Muscle layer of duodenum (tissue), 2 donors: ENCODE measurements at regions not wholly inside any gene's neighbourhood (a gene's known extent, or its start where the extent isn't known, plus 50 kb on each side); places are given as distances from the start of the nearest gene placed in this dataset.

Experiments
- H3K27ac ChIP-seq: one replicate; pipeline ENCODE4 v1.7.0; 2013; ENCODE audit warnings: mild to moderate bottlenecking, low read length
- H3K27me3 ChIP-seq: one replicate; pipeline ENCODE4 v1.7.0; 2013; ENCODE audit warnings: low read depth, mild to moderate bottlenecking, control low read depth, low read length
- H3K36me3 ChIP-seq, 2 donors: one replicate each; pipeline ENCODE4 v1.7.0; 2013; ENCODE audit warnings: low read length in 2 of 2, control low read depth in 1 of 2, mild to moderate bottlenecking in 1 of 2; ENCODE audit not compliant: insufficient read depth in 2 of 2, control insufficient read depth in 1 of 2
- H3K4me1 ChIP-seq, 2 donors: one replicate each; pipeline ENCODE4 v1.7.0; 2013; ENCODE audit warnings: low read length in 2 of 2, mild to moderate bottlenecking in 2 of 2, control low read depth in 1 of 2, moderate library complexity in 1 of 2; ENCODE audit not compliant: insufficient read depth in 2 of 2, control insufficient read depth in 1 of 2
- H3K4me3 ChIP-seq, 2 donors: one replicate each; pipeline ENCODE4 v1.7.0; 2013; ENCODE audit warnings: low read length in 2 of 2, low read depth in 1 of 2, mild to moderate bottlenecking in 1 of 2
- H3K9me3 ChIP-seq, 2 donors: one replicate each; pipeline ENCODE4 v1.7.0; 2013; ENCODE audit warnings: low read length in 2 of 2, control low read depth in 1 of 2, mild to moderate bottlenecking in 1 of 2; ENCODE audit not compliant: control insufficient read depth in 1 of 2
- donor health status: healthy.

GRCh38 chr9:106358331-106358730, 504.6 kb upstream of the ZNF462 start:
- Histone ChIP-seq H3K4me1 (no peaks in the 10 kb centered on the region), H3K27ac (no peak overlapping the region), H3K27me3 (no peaks in the 10 kb centered on the region), H3K4me3 (no peak overlapping the region), H3K9me3 (no peaks in the 10 kb centered on the region), H3K36me3 (no peaks in the 10 kb centered on the region)

GRCh38 chr9:106376689-106377088, 486.3 kb upstream of the ZNF462 start:
- no peak overlapping the region for H3K4me3 ChIP-seq
- no peaks in the 10 kb centered on the region for H3K36me3 ChIP-seq
- H3K4me1 ChIP-seq, result no peaks in the 10 kb centered on the region
- no peak overlapping the region for H3K27ac ChIP-seq
- no peaks in the 10 kb centered on the region for H3K27me3 ChIP-seq
- H3K9me3 ChIP-seq, result peaks cover 0 to 3% of the 10 kb centered on the region in 2 donors

- no peaks in the 10 kb centered on the region for H3K36me3 ChIP-seq
Observed at GRCh38 chr9:106383072-106383471, 479.9 kb upstream of the ZNF462 start.

DNA sequence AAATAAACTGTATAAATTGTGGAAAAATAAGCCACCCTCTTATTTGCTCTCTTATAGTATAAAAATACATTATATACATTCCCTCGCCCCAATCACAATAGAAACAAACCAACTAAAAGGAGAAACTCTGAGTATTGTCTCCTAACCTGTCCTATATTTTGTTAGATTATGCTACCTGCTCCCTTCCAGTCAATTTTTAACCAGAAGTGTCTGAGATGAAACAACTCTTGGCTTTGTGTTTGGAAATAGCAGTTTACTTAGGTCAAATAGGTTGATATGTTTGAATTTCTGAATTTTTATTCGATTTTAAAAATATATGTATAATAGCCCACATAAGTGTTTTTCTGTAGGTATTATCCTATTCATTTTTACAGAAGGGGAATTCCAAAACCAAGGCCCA, 475.0 kb upstream of the ZNF462 start:
- Histone ChIP-seq H3K27ac (no peak overlapping the region), H3K4me1 (no peaks in the 10 kb centered on the region), H3K4me3 (no peak overlapping the region), H3K9me3 (no peaks in the 10 kb centered on the region), H3K36me3 (no peaks in the 10 kb centered on the region), H3K27me3 (no peaks in the 10 kb centered on the region)

More at GRCh38 chr9:106383072-106383471, 479.9 kb upstream of the ZNF462 start:
- Histone ChIP-seq H3K9me3 (no peaks in the 10 kb centered on the region), H3K4me1 (no peaks in the 10 kb centered on the region), H3K4me3 (no peak overlapping the region), H3K27me3 (no peaks in the 10 kb centered on the region), H3K27ac (no peak overlapping the region)

GRCh38 chr9:106393226-106393625, 469.7 kb upstream of the ZNF462 start:
- Histone ChIP-seq H3K9me3 (no peaks in the 10 kb centered on the region), H3K36me3 (no peaks in the 10 kb centered on the region), H3K27me3 (no peaks in the 10 kb centered on the region), H3K4me1 (no peaks in the 10 kb centered on the region), H3K27ac (no peak overlapping the region), H3K4me3 (no peak overlapping the region)

GRCh38 chr9:106400170-106400569, 462.8 kb upstream of the ZNF462 start:
- Histone ChIP-seq H3K4me3 (no peak overlapping the region), H3K36me3 (no peaks in the 10 kb centered on the region), H3K27ac (no peak overlapping the region), H3K4me1 (no peaks in the 10 kb centered on the region), H3K27me3 (no peaks in the 10 kb centered on the region), H3K9me3 (no peaks in the 10 kb centered on the region)

DNA sequence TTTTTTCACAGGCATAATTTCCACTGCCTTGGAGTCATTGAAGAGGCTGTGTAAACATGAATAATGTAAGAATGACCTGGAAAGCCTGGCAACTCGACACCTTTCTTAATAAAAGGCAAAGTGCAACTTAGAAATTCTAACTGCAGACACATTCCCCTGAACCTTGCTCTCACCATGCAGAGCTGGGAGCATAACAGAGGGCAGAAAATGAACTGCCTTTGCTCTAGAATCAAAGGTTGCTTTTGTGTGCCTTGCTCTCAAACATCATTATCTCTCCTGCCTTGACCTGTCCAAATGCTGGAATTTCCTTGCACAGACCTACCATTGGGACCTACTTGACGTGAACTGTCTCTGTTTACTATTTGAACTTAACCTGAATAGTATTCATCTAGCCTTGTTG, 462.0 kb upstream of the ZNF462 start:
- Histone ChIP-seq H3K27me3 (no peaks in the 10 kb centered on the region), H3K36me3 (no peaks in the 10 kb centered on the region), H3K4me1 (no peaks in the 10 kb centered on the region), H3K27ac (no peak overlapping the region), H3K9me3 (no peaks in the 10 kb centered on the region), H3K4me3 (no peak overlapping the region)

DNA sequence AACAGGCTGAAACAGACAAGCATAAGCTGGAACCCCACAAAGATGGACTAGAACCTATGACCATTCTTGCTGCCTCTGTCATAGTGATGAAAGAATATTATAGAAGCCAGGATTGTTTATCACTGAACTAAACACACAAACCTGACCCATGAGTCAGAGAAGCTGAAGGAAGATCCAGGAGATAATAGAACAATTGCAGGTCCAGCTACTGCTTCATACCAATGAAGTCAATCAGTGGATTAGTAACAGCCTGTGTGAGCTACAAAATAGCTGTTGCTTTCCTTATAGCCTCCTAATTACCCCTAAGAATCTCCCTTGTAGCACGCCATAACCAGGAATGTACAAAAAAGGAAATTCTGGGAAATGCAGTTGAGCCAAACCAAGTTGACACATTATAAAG, 459.9 kb upstream of the ZNF462 start:
- H3K4me1 ChIP-seq, result no peaks in the 10 kb centered on the region
- no peaks in the 10 kb centered on the region for H3K27me3 ChIP-seq
- H3K9me3 ChIP-seq, result no peaks in the 10 kb centered on the region
- no peaks in the 10 kb centered on the region for H3K36me3 ChIP-seq
- H3K4me3 ChIP-seq, result no peak overlapping the region
- no peak overlapping the region for H3K27ac ChIP-seq

- Histone ChIP-seq H3K27ac (no peak overlapping the region), H3K9me3 (no peaks in the 10 kb centered on the region), H3K4me1 (no peaks in the 10 kb centered on the region), H3K4me3 (no peak overlapping the region), H3K36me3 (no peaks in the 10 kb centered on the region), H3K27me3 (no peaks in the 10 kb centered on the region)
Observed at GRCh38 chr9:106404137-106404536, 458.8 kb upstream of the ZNF462 start.

GRCh38 chr9:106405871-106406435, 457.0 kb upstream of the ZNF462 start:
- Histone ChIP-seq H3K4me3 (no peak overlapping the region), H3K27ac (no peak overlapping the region), H3K9me3 (no peaks in the 10 kb centered on the region), H3K4me1 (no peaks in the 10 kb centered on the region), H3K27me3 (no peaks in the 10 kb centered on the region), H3K36me3 (no peaks in the 10 kb centered on the region)

DNA sequence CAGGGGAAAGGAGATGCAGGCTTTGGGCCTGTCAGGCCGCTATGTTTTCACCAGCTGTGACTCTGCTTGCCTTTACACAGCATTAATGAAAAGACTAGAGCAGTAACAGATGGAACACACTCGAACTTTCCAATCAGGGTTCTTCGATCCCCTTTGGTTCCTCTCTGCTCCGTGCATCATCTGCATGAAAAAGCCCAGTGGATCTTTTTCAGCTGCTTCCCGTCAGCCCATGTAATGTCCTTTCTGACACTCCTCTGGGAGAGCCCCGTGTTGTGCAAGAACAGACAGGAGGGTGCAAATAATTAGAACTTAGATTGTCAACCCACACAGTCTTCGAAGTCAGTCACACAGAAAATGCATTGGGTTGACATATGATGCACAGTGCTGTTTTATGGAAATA, 448.9 kb upstream of the ZNF462 start:
- no peaks in the 10 kb centered on the region for H3K4me1 ChIP-seq
- H3K27me3 ChIP-seq, result no peaks in the 10 kb centered on the region
- H3K4me3 ChIP-seq, result no peak overlapping the region
- no peak overlapping the region for H3K27ac ChIP-seq
- H3K36me3 ChIP-seq, result no peaks in the 10 kb centered on the region
- H3K9me3 ChIP-seq, result no peaks in the 10 kb centered on the region

DNA sequence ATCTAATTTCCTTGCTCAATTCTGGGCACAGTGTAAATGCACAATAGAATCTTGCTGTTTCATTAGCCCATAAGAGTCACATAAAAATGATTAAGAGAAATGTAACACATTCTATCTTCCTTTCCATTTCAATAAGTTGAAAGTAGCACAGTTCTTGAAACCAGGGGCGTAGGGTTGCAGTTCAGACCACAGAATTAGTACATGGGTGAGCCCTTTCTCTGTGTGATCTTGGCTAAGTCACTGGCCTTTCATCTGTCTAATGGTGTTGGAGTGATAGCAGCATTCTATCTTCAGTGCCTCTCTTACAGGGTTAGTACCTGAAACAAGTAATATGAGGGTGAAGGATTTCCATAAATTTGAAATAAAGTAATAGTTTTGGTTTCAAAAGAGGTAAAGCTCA, 445.3 kb upstream of the ZNF462 start:
- Histone ChIP-seq H3K27ac (no peak overlapping the region), H3K36me3 (no peaks in the 10 kb centered on the region), H3K4me3 (no peak overlapping the region)

More for the DNA sequence above, 445.3 kb upstream of the ZNF462 start:
- Histone ChIP-seq H3K27me3 (no peaks in the 10 kb centered on the region), H3K9me3 (no peaks in the 10 kb centered on the region), H3K4me1 (no peaks in the 10 kb centered on the region)
